ENCODE measurements at regions not wholly inside any gene's neighbourhood (a gene's known extent, or its start where the extent isn't known, plus 50 kb on each side); places are given as distances from the start of the nearest gene placed in this dataset.

DNA sequence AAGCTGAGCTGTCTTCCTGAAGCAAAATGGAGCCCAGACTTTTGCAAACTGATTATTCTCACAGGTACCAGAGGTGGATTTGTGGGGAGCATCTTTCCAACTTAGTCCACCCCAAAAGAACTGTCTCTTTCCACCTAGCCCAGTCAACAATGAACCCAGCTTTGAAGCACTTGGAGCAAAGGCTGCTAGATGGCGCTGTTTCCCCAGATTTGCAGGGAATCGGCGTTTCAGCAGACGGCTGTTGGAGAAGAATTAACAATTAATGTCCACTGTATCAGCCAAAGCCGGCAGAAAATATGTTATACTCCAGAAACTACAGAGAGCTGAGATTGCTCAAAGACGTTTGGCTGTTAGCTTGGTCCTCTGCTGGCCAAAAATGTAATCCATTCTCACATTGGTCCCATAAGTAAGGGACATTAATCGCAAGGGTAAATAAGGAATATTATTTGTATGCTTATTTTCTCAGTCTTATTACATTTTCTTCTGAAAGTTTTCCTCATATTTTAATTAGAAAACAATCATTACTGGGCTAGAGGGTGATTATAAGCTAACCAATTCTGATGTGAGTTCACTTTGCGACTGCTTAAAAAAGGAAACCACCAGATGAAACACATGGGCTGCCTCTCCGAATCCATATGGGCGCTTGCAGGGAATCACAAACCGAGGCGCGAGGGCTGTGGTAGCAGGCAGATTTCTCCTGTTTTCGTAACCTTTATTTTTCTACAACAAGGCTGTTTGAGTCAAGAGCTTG lies 423.8 kb upstream of the MEX3C start:
- H3K27me3 ChIP-seq = no peaks in the 10 kb centered on the region
- no peak for DNase-seq (ENCODE audit: extremely low spot score in 2 of 2)
- H3K36me3 ChIP-seq = no peaks in the 10 kb centered on the region
- H3K4me1 ChIP-seq = no peaks in the 10 kb centered on the region
- no peak overlapping the region for H3K4me3 ChIP-seq
- no peaks in the 10 kb centered on the region for H3K9me3 ChIP-seq
- intact Hi-C loops (cut with DNase I) = no loop called here
- H3K27ac ChIP-seq = no peak overlapping the region
- no peak for TF ChIP-seq POLR2A (IDR thresholded peaks at IDR 0.05)
- TF ChIP-seq, protein P1, sequence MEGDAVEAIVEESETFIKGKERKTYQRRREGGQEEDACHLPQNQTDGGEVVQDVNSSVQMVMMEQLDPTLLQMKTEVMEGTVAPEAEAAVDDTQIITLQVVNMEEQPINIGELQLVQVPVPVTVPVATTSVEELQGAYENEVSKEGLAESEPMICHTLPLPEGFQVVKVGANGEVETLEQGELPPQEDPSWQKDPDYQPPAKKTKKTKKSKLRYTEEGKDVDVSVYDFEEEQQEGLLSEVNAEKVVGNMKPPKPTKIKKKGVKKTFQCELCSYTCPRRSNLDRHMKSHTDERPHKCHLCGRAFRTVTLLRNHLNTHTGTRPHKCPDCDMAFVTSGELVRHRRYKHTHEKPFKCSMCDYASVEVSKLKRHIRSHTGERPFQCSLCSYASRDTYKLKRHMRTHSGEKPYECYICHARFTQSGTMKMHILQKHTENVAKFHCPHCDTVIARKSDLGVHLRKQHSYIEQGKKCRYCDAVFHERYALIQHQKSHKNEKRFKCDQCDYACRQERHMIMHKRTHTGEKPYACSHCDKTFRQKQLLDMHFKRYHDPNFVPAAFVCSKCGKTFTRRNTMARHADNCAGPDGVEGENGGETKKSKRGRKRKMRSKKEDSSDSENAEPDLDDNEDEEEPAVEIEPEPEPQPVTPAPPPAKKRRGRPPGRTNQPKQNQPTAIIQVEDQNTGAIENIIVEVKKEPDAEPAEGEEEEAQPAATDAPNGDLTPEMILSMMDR (IDR thresholded peaks at IDR 0.05) = no peak
- no peak for TF ChIP-seq POLR2AphosphoS5 (IDR thresholded peaks at IDR 0.05; ENCODE audit: insufficient read depth in 1 of 2, low read depth in 1 of 2)

DNA sequence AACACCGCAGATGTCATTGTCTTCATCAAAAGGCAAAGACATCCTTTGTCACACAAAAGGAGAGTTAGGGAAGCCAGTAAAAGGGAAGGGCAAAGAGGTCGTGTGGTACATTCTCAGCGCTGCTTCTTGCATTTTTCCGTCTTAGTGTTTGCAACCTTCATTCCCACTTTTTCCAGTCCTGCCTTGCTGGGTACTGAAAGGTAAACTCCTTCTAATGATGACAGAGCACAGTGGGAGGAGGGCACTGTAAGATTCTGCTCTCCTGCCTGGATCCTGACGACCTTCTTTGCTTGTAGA lies 424.3 kb upstream of the MEX3C start:
- DNase-seq (ENCODE audit: extremely low spot score in 2 of 2) = no peak
- no peaks in the 10 kb centered on the region for H3K9me3 ChIP-seq
- no peaks in the 10 kb centered on the region for H3K27me3 ChIP-seq
- intact Hi-C loops (cut with DNase I) = no loop called here
- H3K27ac ChIP-seq = no peak overlapping the region
- no peak overlapping the region for H3K4me3 ChIP-seq
- H3K4me1 ChIP-seq = no peaks in the 10 kb centered on the region
- no peak for TF ChIP-seq POLR2A (IDR thresholded peaks at IDR 0.05)
- TF ChIP-seq POLR2AphosphoS5 (IDR thresholded peaks at IDR 0.05; ENCODE audit: insufficient read depth in 1 of 2, low read depth in 1 of 2) = no peak
- TF ChIP-seq, protein P1 (IDR thresholded peaks at IDR 0.05) = no peak
- H3K36me3 ChIP-seq = no peaks in the 10 kb centered on the region

DNA sequence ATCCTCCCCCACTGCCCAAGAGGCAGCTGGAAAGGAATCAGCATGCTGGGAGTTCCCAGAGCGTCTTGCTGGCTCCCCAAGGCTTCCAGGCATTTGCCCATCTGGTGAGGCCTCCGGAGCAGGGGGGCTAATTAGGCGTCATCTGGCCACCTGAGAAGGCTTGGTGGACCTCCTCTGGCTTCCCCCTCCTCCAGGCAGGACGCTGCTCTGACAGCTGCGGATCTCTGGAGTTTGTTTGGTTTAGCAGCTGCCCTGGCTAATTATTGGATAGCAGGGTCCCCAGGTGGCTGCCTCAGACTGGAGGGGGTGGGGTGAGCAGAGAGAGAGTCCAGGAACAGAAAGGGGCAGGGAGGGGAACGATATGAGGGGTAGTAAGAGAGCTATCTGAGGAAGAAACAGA lies 425.2 kb upstream of the MEX3C start:
- intact Hi-C loops (cut with DNase I) = no loop called here
- Histone ChIP-seq H3K4me3 (no peak overlapping the region), H3K36me3 (no peaks in the 10 kb centered on the region), H3K27me3 (no peaks in the 10 kb centered on the region), H3K4me1 (no peaks in the 10 kb centered on the region), H3K9me3 (no peaks in the 10 kb centered on the region), H3K27ac (no peak overlapping the region)
- DNase-seq (ENCODE audit: extremely low spot score in 2 of 2) = no peak
- no peak for TF ChIP-seq POLR2AphosphoS5 (IDR thresholded peaks at IDR 0.05; ENCODE audit: insufficient read depth in 1 of 2, low read depth in 1 of 2)
- TF ChIP-seq POLR2A (IDR thresholded peaks at IDR 0.05) = no peak
- TF ChIP-seq, protein P1 (IDR thresholded peaks at IDR 0.05) = no peak

DNA sequence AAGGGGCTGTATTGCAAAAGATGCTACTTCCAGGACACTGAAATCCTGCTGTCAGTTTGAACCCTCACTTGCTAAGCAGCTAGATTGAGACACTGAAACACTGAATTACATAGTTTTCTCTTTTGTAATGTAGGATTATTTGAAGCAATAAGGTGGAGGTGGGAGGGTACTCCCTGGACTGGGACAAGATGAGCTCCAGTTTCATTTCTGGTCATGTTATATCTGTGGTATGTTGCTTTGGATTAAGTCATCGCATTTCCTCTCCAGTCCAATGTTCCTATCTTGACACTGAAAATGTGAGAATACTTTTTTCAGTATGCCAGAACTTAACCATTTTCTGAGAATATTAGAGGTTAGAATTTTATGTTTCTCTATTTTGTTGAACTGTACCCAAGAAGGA lies 426.2 kb upstream of the MEX3C start:
- Histone ChIP-seq H3K36me3 (no peaks in the 10 kb centered on the region), H3K9me3 (no peaks in the 10 kb centered on the region), H3K4me1 (no peaks in the 10 kb centered on the region), H3K4me3 (no peak overlapping the region), H3K27me3 (no peaks in the 10 kb centered on the region), H3K27ac (no peak overlapping the region)
- no peak for TF ChIP-seq POLR2A (IDR thresholded peaks at IDR 0.05)
- TF ChIP-seq, protein P1 (IDR thresholded peaks at IDR 0.05) = no peak
- no peak for TF ChIP-seq POLR2AphosphoS5 (IDR thresholded peaks at IDR 0.05; ENCODE audit: insufficient read depth in 1 of 2, low read depth in 1 of 2)
- intact Hi-C loops (cut with DNase I) = no loop called here
- no peak for DNase-seq (ENCODE audit: extremely low spot score in 2 of 2)

DNA sequence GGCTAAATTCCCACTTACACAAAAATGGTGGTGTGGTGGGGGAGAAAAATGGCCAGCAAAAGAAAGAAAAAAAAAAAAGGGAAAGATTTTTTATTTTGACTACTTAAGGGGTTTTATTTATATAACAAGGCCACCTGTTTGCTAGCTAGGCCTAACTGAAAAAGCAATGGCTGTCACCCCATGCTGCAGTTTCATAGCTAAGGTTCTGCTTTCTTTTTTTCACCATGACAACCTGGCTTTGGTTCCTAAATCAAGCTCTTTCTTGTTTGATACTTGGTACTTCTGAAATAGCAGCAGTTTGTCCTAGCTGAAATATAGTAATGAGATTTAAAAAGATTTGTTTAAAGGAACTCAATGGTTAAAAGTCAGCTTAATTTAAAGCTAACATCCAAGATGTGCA lies 433.2 kb upstream of the MEX3C start:
- Histone ChIP-seq H3K4me3 (no peak overlapping the region), H3K9me3 (no peaks in the 10 kb centered on the region), H3K4me1 (no peaks in the 10 kb centered on the region), H3K27ac (no peak overlapping the region), H3K27me3 (no peaks in the 10 kb centered on the region), H3K36me3 (no peaks in the 10 kb centered on the region)
- TF ChIP-seq, protein P1 (IDR thresholded peaks at IDR 0.05) = no peak
- DNase-seq (ENCODE audit: extremely low spot score in 2 of 2) = no peak
- intact Hi-C loops (cut with DNase I) = no loop called here

Data from vagina (tissue), 2 donors.